ENCODE measurements at regions not wholly inside any gene's neighbourhood (a gene's known extent, or its start where the extent isn't known, plus 50 kb on each side); places are given as distances from the start of the nearest gene placed in this dataset.

- Histone ChIP-seq H3K4me3 (ENCODE audit: low read depth, low read length) (no peak overlapping the region), H3K27ac (no peak overlapping the region), H3K27me3 (replicated peaks) (no peaks in the 10 kb centered on the region), H3K36me3 (replicated peaks) (no peaks in the 10 kb centered on the region)
- no peak for DNase-seq
- in situ Hi-C loops (cut with HindIII; ENCODE audit: low pct_ligation_motif_present, low sequenced_read_pairs), result no loop called here
- TF ChIP-seq, protein P1, sequence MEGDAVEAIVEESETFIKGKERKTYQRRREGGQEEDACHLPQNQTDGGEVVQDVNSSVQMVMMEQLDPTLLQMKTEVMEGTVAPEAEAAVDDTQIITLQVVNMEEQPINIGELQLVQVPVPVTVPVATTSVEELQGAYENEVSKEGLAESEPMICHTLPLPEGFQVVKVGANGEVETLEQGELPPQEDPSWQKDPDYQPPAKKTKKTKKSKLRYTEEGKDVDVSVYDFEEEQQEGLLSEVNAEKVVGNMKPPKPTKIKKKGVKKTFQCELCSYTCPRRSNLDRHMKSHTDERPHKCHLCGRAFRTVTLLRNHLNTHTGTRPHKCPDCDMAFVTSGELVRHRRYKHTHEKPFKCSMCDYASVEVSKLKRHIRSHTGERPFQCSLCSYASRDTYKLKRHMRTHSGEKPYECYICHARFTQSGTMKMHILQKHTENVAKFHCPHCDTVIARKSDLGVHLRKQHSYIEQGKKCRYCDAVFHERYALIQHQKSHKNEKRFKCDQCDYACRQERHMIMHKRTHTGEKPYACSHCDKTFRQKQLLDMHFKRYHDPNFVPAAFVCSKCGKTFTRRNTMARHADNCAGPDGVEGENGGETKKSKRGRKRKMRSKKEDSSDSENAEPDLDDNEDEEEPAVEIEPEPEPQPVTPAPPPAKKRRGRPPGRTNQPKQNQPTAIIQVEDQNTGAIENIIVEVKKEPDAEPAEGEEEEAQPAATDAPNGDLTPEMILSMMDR (IDR thresholded peaks at IDR 0.05; ENCODE audit: low read depth, low read length, missing control alignments), result no peak
Observed at GRCh38 chr4:58061967-58062366, 951.8 kb upstream of the IGFBP7 start.

DNA sequence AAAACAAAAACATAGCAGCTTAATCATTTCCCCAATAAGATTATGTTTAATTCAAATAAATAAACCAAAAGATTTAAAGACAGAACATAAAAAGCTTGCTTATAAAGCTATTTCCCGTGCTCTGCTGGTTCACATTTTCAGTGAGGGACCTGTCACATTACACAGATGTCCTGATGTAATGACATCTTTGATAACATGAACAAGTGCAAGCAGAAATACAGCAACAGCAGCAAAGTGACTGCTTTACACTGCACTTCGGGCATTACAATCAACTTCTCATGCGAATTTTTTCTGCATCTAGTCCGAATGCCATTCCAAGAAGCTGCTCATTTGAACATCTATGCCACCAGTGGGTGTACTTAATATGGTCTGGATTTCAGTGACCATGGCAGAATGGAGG, 940.3 kb upstream of the IGFBP7 start:
- Histone ChIP-seq H3K4me3 (ENCODE audit: low read depth, low read length) (no peak overlapping the region), H3K27ac (no peak overlapping the region), H3K27me3 (replicated peaks) (no peaks in the 10 kb centered on the region), H3K36me3 (replicated peaks) (no peaks in the 10 kb centered on the region)
- TF ChIP-seq, protein P1 (IDR thresholded peaks at IDR 0.05; ENCODE audit: low read depth, low read length, missing control alignments), result no peak
- no peak for DNase-seq
- in situ Hi-C loops (cut with HindIII; ENCODE audit: low pct_ligation_motif_present, low sequenced_read_pairs), result no loop called here

DNA sequence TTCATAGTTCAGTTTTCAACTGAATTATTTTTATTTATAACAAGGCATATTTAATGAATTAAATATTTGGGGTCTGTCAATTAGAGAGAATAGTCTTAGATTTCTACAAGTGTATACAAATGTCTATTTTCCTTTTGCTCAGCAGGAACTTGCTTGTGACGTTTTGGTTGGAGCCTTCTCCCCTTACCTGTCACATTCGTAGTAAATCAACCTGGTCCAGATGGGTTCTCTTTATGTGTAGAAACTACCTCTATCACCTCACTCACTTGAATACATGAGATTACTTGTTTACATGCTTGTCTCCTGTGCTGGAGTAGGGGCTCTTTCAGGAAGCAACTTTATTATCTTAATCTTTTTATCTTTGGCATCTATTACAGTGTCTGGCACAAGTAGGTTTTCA, 938.3 kb upstream of the IGFBP7 start:
- H3K27ac ChIP-seq, result no peak overlapping the region
- no peak overlapping the region for H3K4me3 ChIP-seq (ENCODE audit: low read depth, low read length)
- no peak for DNase-seq
- TF ChIP-seq, protein P1 (IDR thresholded peaks at IDR 0.05; ENCODE audit: low read depth, low read length, missing control alignments), result no peak
- in situ Hi-C loops (cut with HindIII; ENCODE audit: low pct_ligation_motif_present, low sequenced_read_pairs), result no loop called here
- no peaks in the 10 kb centered on the region for H3K27me3 ChIP-seq (replicated peaks)
- H3K36me3 ChIP-seq (replicated peaks), result no peaks in the 10 kb centered on the region

DNA sequence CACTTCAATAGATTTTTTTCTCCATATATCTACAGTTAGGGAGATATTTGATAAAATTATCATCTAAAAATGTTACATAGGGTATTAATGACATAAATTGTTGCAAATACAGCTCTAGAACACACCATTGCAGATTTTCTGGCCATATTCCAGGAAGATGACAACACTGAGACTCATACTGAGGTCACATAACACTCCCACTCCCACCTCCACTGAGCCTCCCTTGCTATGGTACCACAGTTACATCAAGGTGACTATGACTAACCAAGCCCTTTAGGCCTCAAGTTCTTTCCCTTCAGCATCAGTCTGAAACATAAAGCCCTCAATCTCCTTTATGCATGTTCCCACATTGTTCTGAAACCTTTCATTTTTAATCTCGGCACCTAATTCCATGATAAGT, 932.0 kb upstream of the IGFBP7 start:
- Histone ChIP-seq H3K27ac (no peak overlapping the region), H3K27me3 (replicated peaks) (no peaks in the 10 kb centered on the region), H3K36me3 (replicated peaks) (no peaks in the 10 kb centered on the region), H3K4me3 (ENCODE audit: low read depth, low read length) (no peak overlapping the region)
- in situ Hi-C loops (cut with HindIII; ENCODE audit: low pct_ligation_motif_present, low sequenced_read_pairs), result no loop called here
- TF ChIP-seq, protein P1 (IDR thresholded peaks at IDR 0.05; ENCODE audit: low read depth, low read length, missing control alignments), result no peak
- DNase-seq, result no peak

GRCh38 chr4:57993944-57994343, 883.8 kb upstream of the IGFBP7 start:
- in situ Hi-C loops (cut with HindIII; ENCODE audit: low pct_ligation_motif_present, low sequenced_read_pairs), result no loop called here
- no peak overlapping the region for H3K27ac ChIP-seq
- no peaks in the 10 kb centered on the region for H3K36me3 ChIP-seq (replicated peaks)
- DNase-seq, result no peak
- TF ChIP-seq, protein P1 (IDR thresholded peaks at IDR 0.05; ENCODE audit: low read depth, low read length, missing control alignments), result no peak
- no peak overlapping the region for H3K4me3 ChIP-seq (ENCODE audit: low read depth, low read length)
- no peaks in the 10 kb centered on the region for H3K27me3 ChIP-seq (replicated peaks)

DNA sequence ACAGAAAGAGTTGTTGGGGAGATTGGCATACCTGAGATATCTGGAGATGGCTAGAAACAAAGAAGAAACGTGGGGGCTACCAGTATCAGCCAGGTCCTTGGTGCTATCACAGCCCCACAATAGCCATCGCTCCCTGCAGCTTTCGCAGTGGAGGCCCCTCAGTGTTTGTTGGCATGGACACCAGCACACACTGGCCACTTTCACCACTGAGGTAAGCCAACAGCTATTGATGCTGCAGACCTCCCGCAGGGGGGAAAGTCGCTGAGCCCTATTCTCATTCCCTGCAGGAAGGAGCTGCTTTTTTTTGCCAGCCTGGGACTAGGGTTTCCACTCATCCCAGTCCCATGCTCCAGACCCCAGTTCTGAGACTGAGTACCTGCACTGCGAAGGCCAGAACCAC, 879.2 kb upstream of the IGFBP7 start:
- no peak for DNase-seq
- H3K4me3 ChIP-seq (ENCODE audit: low read depth, low read length), result no peak overlapping the region
- H3K36me3 ChIP-seq (replicated peaks), result no peaks in the 10 kb centered on the region
- TF ChIP-seq, protein P1 (IDR thresholded peaks at IDR 0.05; ENCODE audit: low read depth, low read length, missing control alignments), result no peak
- no peaks in the 10 kb centered on the region for H3K27me3 ChIP-seq (replicated peaks)
- in situ Hi-C loops (cut with HindIII; ENCODE audit: low pct_ligation_motif_present, low sequenced_read_pairs), result no loop called here
- no peak overlapping the region for H3K27ac ChIP-seq

Data from brain microvascular endothelial cell (primary cell).